Panc1 (cell line): ENCODE measurements at regions not wholly inside any gene's neighbourhood (a gene's known extent, or its start where the extent isn't known, plus 50 kb on each side); places are given as distances from the start of the nearest gene placed in this dataset.

Experiments
- ATAC-seq: fragments of 200-7000 bp; cut with Tn5 transposase; 2 replicates; pipeline ENCODE4 v1.9.1; 2020; ENCODE audit warnings: mild to moderate bottlenecking, moderate library complexity
- BruUV-seq: library from RNA; stranded (reverse); fragments of 400-500 nt; replicated peaks from 2 replicates; lab custom pipeline; 2021; lab: Mats Ljungman, UMichigan
- CTCF ChIA-PET: fragments of 300-600 bp; sonication (Branson Sonifier 250); formaldehyde crosslinking; loops from one replicate; lab custom pipeline; 2022; ENCODE audit warnings: antibody characterized with exemption; lab: Charles Lee
- POLR2A ChIA-PET: fragments of 300-600 bp; sonication (Branson Sonifier 250); formaldehyde crosslinking; loops from one replicate; lab custom pipeline; 2022; ENCODE audit warnings: antibody characterized with exemption; lab: Charles Lee
- DNase-seq: peaks from one replicate; pipeline ENCODE4 v3.0.0-alpha.2; 2010; ENCODE audit warnings: low read depth, low spot score
- H3K27ac ChIP-seq: 2 replicates; pipeline ENCODE4 v1.5.1; 2011; ENCODE audit warnings: mild to moderate bottlenecking, low read length, inconsistent platforms
- H3K27me3 ChIP-seq: fragments of 200-500 bp; sonication (Bioruptor generic); 2 replicates; pipeline ENCODE4 v1.6.0; 2014; ENCODE audit warnings: low read length, inconsistent platforms; ENCODE audit not compliant: control insufficient read depth, insufficient read depth
- H3K36me3 ChIP-seq: fragments of 200-500 bp; sonication (Bioruptor generic); 2 replicates; pipeline ENCODE4 v1.5.1; 2014; ENCODE audit warnings: inconsistent platforms, mild to moderate bottlenecking, low read length, moderate library complexity; ENCODE audit not compliant: control insufficient read depth, insufficient read depth
- H3K4me1 ChIP-seq: 2 replicates; pipeline ENCODE4 v1.5.1; 2011; ENCODE audit warnings: inconsistent platforms, mild to moderate bottlenecking, low read length, moderate library complexity; ENCODE audit not compliant: control insufficient read depth, insufficient read depth
- H3K4me3 ChIP-seq, 2 experiments: 2 replicates each; pipeline ENCODE4 v1.5.1; 2011 to 2012; ENCODE audit warnings: low read depth in 2 of 2, low read length in 2 of 2, mild to moderate bottlenecking in 2 of 2, inconsistent platforms in 1 of 2, moderate library complexity in 1 of 2
- H3K9me3 ChIP-seq: fragments of 200-500 bp; sonication (Bioruptor generic); 2 replicates; pipeline ENCODE4 v1.5.1; 2014; ENCODE audit warnings: low read depth, mild to moderate bottlenecking, inconsistent platforms, low read length, moderate library complexity; ENCODE audit not compliant: control insufficient read depth, insufficient read depth
- CTCF ChIP-seq: fragments of 450-650 bp; IDR thresholded peaks from 2 replicates; pipeline ENCODE4 v1.5.1; 2017; ENCODE audit warnings: mild to moderate bottlenecking
- POLR2AphosphoS5 ChIP-seq: IDR thresholded peaks from 2 replicates; pipeline ENCODE4 v1.6.1; 2012; ENCODE audit warnings: mild to moderate bottlenecking, low read depth, low read length, moderate library complexity
- REST ChIP-seq, 2 experiments: IDR thresholded peaks; 2 replicates each; pipeline ENCODE4 v1.6.1; 2011 to 2012; ENCODE audit warnings: low read depth in 2 of 2, control low read depth in 1 of 2, low read length in 1 of 2, mild to moderate bottlenecking in 1 of 2, moderate library complexity in 1 of 2; ENCODE audit not compliant: insufficient read depth in 1 of 2
- SIN3A ChIP-seq: IDR thresholded peaks from 2 replicates; pipeline ENCODE4 v1.6.1; 2012; ENCODE audit warnings: low read depth, mild to moderate bottlenecking, low read length, moderate library complexity, borderline replicate concordance; ENCODE audit not compliant: insufficient read depth
- TCF7L2 ChIP-seq: IDR thresholded peaks from 2 replicates; pipeline ENCODE4 v1.6.1; 2011; ENCODE audit warnings: mild to moderate bottlenecking, low read depth, low read length, inconsistent platforms
- in situ Hi-C: cut with HindIII; loops from 2 replicates; pipeline ENCODE4 v1.10.0; 2016; ENCODE audit warnings: low sequenced_read_pairs, low pct_unique_long_range_greater_than_20kb
- intact Hi-C: fragments of 100-400 bp; cut with micrococcal nuclease; formaldehyde crosslinking; loops from one replicate; pipeline ENCODE4 v1.10.0; 2022; ENCODE audit not compliant: unreplicated experiment

- Histone ChIP-seq H3K9me3 (no peaks in the 10 kb centered on the region), H3K36me3 (no peaks in the 10 kb centered on the region), H3K27ac (no peak overlapping the region; the same call in 1 of the 2 replicates), H3K4me3 (no peak overlapping the region), H3K4me1 (peaks cover 11% of the 10 kb centered on the region; the same call in 1 of the 2 replicates), H3K27me3 (no peaks in the 10 kb centered on the region)
- in situ Hi-C loops (no loop called here), intact Hi-C loops (no loop called here)
- ChIA-PET POLR2A (interaction anchor here (0.5 kb wide), 1 partner anchor 18 kb away, joined by 5 read pairs; no protein-coding TSS in a partner anchor), CTCF (no interaction called here)
- ATAC-seq, result no peak
- BruUV-seq, result no TSS peak
- no peak for DNase-seq
- TF ChIP-seq POLR2AphosphoS5, result no peak
Measured at GRCh38 chr7:46934198-46934825, 647.6 kb downstream of the TNS3 start.

DNA sequence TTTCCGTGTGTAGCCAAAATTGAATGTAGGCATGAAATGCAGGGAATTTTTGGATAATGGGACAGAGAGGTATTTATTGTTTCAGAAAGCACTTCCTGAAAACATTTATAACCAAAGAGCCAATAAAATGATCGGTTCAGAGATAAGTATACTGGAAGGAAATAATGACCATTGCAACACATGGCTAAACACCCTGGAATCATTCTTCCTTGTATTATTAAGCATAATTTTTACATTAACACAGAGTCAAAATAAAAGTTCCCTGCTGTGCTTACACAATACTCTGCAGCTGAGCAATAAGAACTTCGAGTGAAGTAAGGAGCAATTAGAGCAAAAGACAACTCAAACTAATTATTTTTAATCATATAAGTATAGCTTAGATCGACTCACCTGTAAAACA is 648.3 kb downstream of the TNS3 start:
- in situ Hi-C loops, result no loop called here
- no peak for ATAC-seq
- CTCF ChIA-PET, result no interaction called here

DNA sequence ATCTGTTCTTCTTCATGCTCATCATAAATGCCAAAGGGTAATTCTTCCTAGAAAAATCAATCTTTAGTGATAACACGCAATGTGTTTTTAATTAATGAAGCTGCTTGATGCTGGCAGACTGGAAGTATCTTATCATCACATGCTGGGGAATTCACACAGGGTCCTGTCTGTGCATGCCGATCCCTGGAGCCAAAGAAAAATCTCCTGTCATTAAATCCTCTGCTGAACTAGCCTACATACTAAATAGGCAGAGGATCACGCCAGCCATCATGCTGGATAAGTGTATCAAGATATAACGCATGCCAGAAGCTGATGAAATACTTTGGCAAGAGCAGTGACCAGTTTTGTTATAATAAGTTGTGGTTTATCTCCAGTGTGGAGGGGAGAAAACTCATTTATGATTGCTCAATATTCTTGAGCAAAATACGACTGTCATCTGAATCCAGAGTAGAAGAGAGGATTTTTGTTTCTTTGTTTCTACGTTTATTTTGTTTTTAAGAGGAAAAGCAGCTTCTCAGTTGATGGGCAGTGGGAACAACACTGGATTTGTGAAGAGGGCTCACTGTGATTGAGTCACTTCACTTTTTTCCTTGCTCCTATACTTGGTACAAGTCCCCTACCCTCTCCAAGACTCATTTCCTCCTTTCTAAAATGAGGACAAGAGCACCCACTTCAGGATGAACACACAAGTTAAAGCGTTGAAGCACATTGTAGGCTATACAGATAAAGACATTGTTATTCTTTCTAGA is 649.1 kb downstream of the TNS3 start:
- ATAC-seq (peak; percentile 63; the same call in 1 of the 2 replicates), DNase-seq (peak; percentile 59)
- Histone ChIP-seq H3K36me3 (no peaks in the 10 kb centered on the region), H3K4me3 (no peak overlapping the region), H3K27ac (peak overlapping the region; percentile 73; the same call in 1 of the 2 replicates), H3K9me3 (no peaks in the 10 kb centered on the region), H3K27me3 (no peaks in the 10 kb centered on the region), H3K4me1 (peaks cover 15% of the 10 kb centered on the region; the same call in 1 of the 2 replicates)
- BruUV-seq, result no TSS peak
- in situ Hi-C loops, result no loop called here
- ChIA-PET POLR2A (no interaction called here), CTCF (no interaction called here)
- intact Hi-C loops, result no loop called here
- TF ChIP-seq POLR2AphosphoS5 (no peak), CTCF (peak; percentile 19; the same call in 1 of the 2 replicates)

More for the DNA sequence above, 648.3 kb downstream of the TNS3 start:
- Histone ChIP-seq H3K4me3 (no peak overlapping the region), H3K36me3 (no peaks in the 10 kb centered on the region), H3K9me3 (no peaks in the 10 kb centered on the region), H3K27ac (no peak overlapping the region; the same call in 1 of the 2 replicates), H3K27me3 (no peaks in the 10 kb centered on the region), H3K4me1 (peaks cover 15% of the 10 kb centered on the region; the same call in 1 of the 2 replicates)
- no peak for TF ChIP-seq TCF7L2
- TF ChIP-seq POLR2AphosphoS5, result no peak
- TF ChIP-seq SIN3A, result no peak
- DNase-seq, result no peak
- POLR2A ChIA-PET, result no interaction called here
- BruUV-seq, result no TSS peak
- intact Hi-C loops, result no loop called here

GRCh38 chr7:46932306-46932675 is 649.6 kb downstream of the TNS3 start:
- POLR2A ChIA-PET, result no interaction called here

More at GRCh38 chr7:46932306-46932675, 649.6 kb downstream of the TNS3 start:
- intact Hi-C loops, result no loop called here
- peak; percentile 91 for TF ChIP-seq TCF7L2
- no peak for TF ChIP-seq POLR2AphosphoS5
- TF ChIP-seq CTCF, result no peak
- TF ChIP-seq REST (IDR thresholded peaks at IDR 0.05; ENCODE audit: insufficient read depth in 1 of 2, low read depth in 2 of 2, low read length in 1 of 2), result no peak
- CTCF ChIA-PET, result no interaction called here
- Histone ChIP-seq H3K9me3 (no peaks in the 10 kb centered on the region), H3K36me3 (no peaks in the 10 kb centered on the region), H3K4me3 (no peak overlapping the region), H3K4me1 (peaks cover 15% of the 10 kb centered on the region; the same call in 1 of the 2 replicates), H3K27me3 (no peaks in the 10 kb centered on the region), H3K27ac (peak overlapping the region; percentile 73; the same call in 1 of the 2 replicates)
- BruUV-seq, result no TSS peak
- no peak for DNase-seq
- in situ Hi-C loops, result no loop called here
- no peak for ATAC-seq
